ENCODE measurements at regions not wholly inside any gene's neighbourhood (a gene's known extent, or its start where the extent isn't known, plus 50 kb on each side); places are given as distances from the start of the nearest gene placed in this dataset.

- CTCF ChIA-PET: interaction anchor here (0.6 kb wide), 1 partner anchor 25 kb away, joined by 3 read pairs; no protein-coding TSS in a partner anchor
- POLR2A ChIA-PET: no interaction called here
- TF ChIP-seq RAD21 (IDR thresholded peaks at IDR 0.05; ENCODE audit: low read depth) (no peak), REST (IDR thresholded peaks at IDR 0.05; ENCODE audit: low read depth) (no peak), YY1 (IDR thresholded peaks at IDR 0.05; ENCODE audit: extremely low read depth, insufficient replicate concordance, low read depth, low read length) (no peak), SIN3A (IDR thresholded peaks at IDR 0.05; ENCODE audit: low read depth) (no peak), FOSL1 (IDR thresholded peaks at IDR 0.05; ENCODE audit: low read depth) (no peak), JUND (IDR thresholded peaks at IDR 0.05) (no peak), POLR2A (IDR thresholded peaks at IDR 0.05; ENCODE audit: borderline replicate concordance, extremely low read depth, insufficient read depth, insufficient read length) (no peak), POLR2AphosphoS5 (IDR thresholded peaks at IDR 0.05; ENCODE audit: low read depth, low read length) (no peak), SRF (IDR thresholded peaks at IDR 0.05; ENCODE audit: low read depth) (no peak), CTCF (IDR thresholded peaks at IDR 0.05 in 2 of 3, conservative IDR thresholded peaks at IDR 0.05 in 1 of 3; ENCODE audit: borderline replicate concordance in 1 of 3, insufficient read depth in 1 of 3, low read depth in 2 of 3, low read length in 2 of 3) (no peak), EGR1 (IDR thresholded peaks at IDR 0.05; ENCODE audit: low read depth) (no peak), TCF7L2 (IDR thresholded peaks at IDR 0.05; ENCODE audit: borderline replicate concordance, extremely low read depth, insufficient read depth, insufficient read length) (no peak), EZH2phosphoT487 (IDR thresholded peaks at IDR 0.05; ENCODE audit: borderline replicate concordance) (no peak), ZFX (IDR thresholded peaks at IDR 0.05) (no peak), ZNF274 (IDR thresholded peaks at IDR 0.05; ENCODE audit: low read depth, low read length) (no peak), EZH2 (IDR thresholded peaks at IDR 0.05) (no peak)
- TF ChIP-seq, protein P1, sequence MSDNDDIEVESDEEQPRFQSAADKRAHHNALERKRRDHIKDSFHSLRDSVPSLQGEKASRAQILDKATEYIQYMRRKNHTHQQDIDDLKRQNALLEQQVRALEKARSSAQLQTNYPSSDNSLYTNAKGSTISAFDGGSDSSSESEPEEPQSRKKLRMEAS (IDR thresholded peaks at IDR 0.05): no peak
Observed at GRCh38 chr2:9744256-9745004, 98.8 kb upstream of the TAF1B start.

More at GRCh38 chr2:9744256-9745004, 98.8 kb upstream of the TAF1B start:
- no peak overlapping the region for H2AFZ ChIP-seq (ENCODE audit: low read depth, low read length, poor library complexity, severe bottlenecking)
- no peak overlapping the region for H3K27ac ChIP-seq (ENCODE audit: low read depth, low read length)
- H3K36me3 ChIP-seq (ENCODE audit: control insufficient read depth in 1 of 2, insufficient read depth in 2 of 2, low read length in 2 of 2): no peaks in the 10 kb centered on the region
- no peaks in the 10 kb centered on the region for H3K79me2 ChIP-seq (ENCODE audit: insufficient read depth, low read length)
- intact Hi-C loops (cut with micrococcal nuclease): no loop called here
- H3K27me3 ChIP-seq (ENCODE audit: insufficient read depth, low read length): no peaks in the 10 kb centered on the region
- DNase-seq (ENCODE audit: low read depth, low spot score): no peak
- H3K4me2 ChIP-seq (ENCODE audit: low read length): peak overlapping the region; percentile 24
- no TSS peak for BruUV-seq (replicated peaks)
- no peaks in the 10 kb centered on the region for H4K20me1 ChIP-seq (ENCODE audit: insufficient read depth)
- ATAC-seq: peak; percentile 26; the same call in 1 of the 2 replicates
- H3K4me3 ChIP-seq (replicated peaks in 1 of 2; ENCODE audit: low read depth in 1 of 2, low read length in 2 of 2): no peak overlapping the region
- RAD21 ChIA-PET (ENCODE audit: low non-redundant PET in 1 of 2, low total read pairs in 2 of 2, uncharacterized antibody in 2 of 2, unreplicated experiment in 2 of 2): no interaction called here
- no peaks in the 10 kb centered on the region for H3K9me2 ChIP-seq (ENCODE audit: insufficient read depth)
- no peaks in the 10 kb centered on the region for H3K9me3 ChIP-seq (ENCODE audit: control insufficient read depth in 1 of 2, insufficient read depth in 1 of 2, low read depth in 1 of 2, low read length in 2 of 2)
- H3K9ac ChIP-seq (ENCODE audit: low read length): no peak overlapping the region
- H3K4me1 ChIP-seq (ENCODE audit: control insufficient read depth in 1 of 2, insufficient read depth in 2 of 2, low read length in 2 of 2): peaks cover 5 to 27% of the 10 kb centered on the region in 2 experiments; a peak in 3 of 4 replicates

All from HCT116 (cell line).